GM19452 (cell line): ENCODE measurements at regions not wholly inside any gene's neighbourhood (a gene's known extent, or its start where the extent isn't known, plus 50 kb on each side); places are given as distances from the start of the nearest gene placed in this dataset.

Source experiments
- ATAC-seq: cut with Tn5 transposase; IDR thresholded peaks from one replicate; pipeline ENCODE4 v1.9.1; 2021; ENCODE audit not compliant: unreplicated experiment

DNA sequence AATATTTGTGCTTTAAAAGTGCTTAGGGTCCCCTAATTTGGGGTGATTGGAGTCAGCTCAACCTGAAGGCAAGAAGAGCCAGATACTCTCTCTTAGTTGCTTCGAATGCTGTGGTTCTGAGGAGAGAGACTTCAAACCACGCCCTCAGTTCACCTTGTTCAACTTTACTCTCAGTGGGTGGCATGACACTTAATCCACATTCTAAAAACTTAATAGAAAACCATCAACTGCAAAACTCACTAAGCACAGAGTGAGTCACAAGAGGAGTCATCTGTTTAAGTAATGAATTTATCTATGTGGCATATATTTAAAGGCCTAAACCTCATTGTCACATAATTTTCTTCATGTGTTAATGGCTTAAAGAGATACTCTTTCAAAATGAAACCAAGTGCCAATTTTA is 99.5 kb upstream of the SLC4A4 start:
- no peak for ATAC-seq

DNA sequence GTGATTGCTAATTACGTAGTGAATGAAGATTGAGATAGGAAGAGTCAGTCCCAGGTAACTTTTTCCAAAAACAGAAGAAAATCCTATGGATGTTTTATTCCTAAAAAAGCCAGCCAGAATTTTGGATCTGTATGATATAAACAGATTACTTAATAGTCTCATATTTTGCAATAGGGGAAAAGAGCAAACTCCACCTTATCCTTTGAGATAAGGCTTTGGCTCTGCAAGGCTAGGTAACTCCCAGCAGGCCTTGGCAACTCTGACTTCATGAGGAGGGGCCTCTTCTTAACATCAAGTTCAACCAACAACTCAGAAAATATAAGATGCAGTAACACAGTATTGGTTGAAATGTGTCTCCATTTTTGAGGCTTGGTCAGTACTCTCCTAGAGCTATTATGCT is 98.7 kb upstream of the SLC4A4 start:
- no peak for ATAC-seq

DNA sequence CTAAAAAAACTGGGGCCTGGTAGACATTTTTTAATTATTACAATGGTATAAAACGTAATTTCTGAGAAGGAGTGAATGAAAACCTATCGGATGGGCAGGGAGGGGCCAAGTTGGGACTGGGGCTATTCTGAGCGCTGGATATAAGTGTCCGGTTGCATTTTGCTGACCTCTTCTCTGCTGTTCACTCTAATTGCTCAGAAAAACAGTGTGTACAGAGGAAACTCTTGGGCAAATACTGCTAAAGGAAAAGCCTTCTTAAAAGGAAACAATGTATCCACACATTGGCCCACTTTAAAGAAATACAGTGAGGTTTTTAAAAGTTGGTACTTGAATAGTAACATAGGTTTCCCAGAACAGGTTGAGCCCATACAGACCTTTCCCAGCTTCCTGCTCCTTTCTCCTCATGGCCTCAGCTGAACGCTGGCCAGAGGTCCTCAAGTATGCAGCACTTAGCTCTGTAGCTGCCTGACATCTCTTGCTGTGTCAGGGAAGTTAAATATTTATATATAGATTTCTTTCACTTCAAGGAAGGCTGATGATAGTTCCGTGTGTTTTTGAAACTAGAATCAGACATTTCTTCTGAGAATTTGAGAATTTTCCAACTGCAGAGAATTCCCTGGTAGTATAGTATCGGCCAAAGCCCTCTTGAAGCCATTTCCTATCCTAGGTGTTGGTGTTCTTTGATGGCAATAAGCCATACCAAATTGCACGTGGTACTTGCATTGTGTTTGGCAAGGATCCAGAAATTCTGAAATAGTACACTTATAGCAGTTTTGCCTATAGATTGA is 97.1 kb upstream of the SLC4A4 start:
- ATAC-seq = no peak

DNA sequence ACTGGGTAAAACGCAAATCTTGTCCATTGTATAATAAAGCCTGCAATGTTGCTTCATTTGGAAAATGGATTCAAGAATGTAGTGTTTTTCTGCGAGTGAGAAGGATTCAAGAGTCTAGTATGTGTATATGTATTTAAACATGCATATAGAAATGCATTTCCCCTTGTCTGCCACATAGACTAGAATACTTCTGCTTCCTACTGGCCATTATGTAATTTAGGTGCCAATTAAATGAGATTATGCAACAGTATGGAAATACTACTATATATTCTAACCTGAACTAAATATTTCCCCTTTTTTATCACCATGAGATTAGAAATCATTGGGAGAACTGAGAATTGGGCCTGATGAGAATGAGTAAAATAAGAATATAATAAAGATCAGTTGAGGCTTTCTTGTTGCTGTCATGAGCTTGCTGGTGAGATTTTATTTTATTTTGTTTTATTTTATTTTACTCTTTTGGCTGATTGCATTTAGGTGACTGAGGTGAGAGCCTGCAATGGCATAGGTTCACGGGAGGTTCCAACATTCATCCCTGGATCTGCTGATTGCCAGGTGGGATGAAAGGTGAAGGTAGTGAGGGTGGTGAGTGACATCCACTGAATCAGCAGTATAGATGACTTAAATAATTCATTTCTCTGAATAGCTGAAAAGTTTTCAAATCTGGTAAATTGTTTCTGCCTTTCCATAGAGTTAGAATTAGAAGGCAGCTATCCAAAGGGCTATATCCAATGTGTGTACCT is 95.6 kb upstream of the SLC4A4 start:
- ATAC-seq = no peak

DNA sequence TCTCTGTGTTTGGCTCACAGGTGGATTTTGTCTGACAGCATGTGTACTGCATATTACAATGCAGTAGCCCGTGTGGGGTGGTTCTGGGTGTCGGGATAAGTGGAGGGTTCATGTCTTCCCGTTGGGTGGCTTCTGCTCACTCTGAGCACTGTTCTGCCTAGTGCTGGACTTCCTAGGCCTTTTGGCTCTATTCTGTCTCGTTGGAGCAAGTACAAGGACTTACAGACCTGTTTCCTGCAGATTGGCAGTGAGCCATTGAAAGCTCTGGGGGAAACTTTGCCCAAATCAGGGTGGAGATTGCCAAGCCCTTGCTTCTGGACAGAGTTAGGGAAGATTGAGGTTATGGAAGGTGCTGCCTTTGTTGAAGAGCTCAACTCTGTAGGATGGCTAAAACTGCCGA is 91.1 kb upstream of the SLC4A4 start:
- ATAC-seq = no peak

DNA sequence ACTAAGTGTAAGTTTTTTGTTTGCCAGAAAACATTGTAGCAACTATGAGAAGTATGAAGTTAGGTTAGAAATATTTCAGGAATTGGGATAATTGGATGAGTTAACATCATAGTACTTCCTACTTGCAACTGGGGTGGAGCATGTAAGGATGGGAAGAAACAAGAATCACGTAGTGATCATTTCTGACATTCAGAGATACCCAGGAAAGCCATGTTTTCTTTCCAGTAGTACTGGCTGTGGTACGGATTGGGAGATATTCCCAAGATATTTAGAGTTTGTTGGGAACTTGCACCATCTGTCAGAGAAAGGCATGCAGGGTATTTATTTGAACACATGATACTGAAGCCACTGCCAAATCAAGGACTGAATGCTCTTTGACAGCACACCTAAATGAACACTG is 87.6 kb upstream of the SLC4A4 start:
- ATAC-seq = no peak

DNA sequence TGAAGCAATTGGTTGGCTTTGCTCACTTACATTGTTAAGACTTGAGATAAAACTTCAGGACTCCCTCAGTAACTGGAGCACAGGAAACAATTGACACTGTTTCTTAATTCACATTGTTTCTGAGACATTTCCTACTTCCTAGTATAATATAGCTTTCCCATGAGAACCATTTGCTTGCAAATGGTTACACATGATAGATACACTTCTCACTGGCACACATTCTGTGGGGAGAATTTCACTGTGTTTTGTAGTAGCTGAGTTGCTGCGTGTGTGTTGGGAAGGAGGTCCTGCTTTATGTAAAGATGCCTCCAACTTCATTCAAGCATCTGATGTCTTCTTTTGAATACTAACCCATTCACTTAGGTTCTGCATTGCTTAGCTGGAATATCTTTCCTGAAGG is 85.3 kb upstream of the SLC4A4 start:
- no peak for ATAC-seq

DNA sequence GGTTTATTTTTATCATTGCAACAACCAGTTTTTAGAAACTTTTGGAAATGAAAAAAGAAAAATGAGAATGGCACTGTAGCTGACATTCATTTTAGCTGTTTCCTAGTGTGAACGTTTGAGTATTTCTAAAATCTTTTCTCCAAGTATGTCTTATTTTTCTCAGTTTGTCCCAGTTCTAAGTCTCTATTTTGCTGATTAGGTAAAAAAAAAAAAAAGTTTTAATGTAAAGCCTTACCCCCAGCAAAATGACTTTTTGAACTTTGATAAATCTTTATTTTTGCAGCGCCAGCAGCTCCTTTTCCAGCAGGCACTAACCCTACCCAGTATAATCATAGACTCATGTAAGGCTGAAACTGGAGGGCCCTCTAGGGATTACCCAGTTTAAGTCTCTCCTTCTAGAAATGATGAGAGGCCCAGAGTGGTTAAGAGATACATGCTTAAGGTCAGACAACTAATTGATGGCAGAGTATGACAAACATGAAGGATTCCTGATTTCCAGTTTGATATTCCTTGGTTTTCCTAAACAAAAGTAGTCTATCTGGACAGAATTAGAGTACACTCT is 84.3 kb upstream of the SLC4A4 start:
- ATAC-seq = no peak

DNA sequence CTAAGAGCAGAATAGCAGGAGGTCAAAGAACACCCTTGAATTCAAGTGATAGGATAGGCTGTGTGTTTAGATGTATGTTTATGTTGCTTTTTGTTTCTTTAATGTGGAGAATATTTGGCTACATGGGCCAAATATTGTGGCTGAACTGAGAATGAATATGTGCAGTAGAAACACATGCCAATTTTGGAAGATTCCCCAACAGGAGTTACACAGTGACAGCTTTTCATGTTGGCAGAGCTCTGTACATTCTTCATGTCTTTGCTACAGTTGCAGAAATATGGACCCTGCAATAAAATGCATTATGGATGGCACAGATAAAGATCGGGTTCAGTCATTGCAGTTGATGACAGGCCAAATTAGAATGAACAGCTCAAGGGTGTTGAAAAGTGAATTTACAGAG is 82.8 kb upstream of the SLC4A4 start:
- no peak for ATAC-seq

DNA sequence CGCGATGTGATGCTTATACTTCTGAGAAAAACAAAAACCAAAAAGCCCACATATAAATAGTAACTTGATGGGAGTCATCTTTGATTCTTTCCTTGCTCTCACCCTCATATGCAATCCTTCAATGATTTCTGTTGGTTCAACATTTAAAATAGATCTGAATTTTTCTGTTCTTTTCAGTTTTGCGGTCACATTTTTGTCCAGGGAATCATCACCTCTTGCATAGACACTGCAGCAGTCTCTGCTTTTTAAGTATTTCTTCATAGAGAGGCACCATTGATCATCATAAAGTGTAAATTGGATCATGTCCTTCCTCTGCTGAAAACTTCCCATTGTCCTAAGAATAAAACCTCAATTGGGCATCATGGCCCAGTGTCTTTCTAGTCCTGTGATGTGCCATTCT is 81.1 kb upstream of the SLC4A4 start:
- no peak for ATAC-seq

DNA sequence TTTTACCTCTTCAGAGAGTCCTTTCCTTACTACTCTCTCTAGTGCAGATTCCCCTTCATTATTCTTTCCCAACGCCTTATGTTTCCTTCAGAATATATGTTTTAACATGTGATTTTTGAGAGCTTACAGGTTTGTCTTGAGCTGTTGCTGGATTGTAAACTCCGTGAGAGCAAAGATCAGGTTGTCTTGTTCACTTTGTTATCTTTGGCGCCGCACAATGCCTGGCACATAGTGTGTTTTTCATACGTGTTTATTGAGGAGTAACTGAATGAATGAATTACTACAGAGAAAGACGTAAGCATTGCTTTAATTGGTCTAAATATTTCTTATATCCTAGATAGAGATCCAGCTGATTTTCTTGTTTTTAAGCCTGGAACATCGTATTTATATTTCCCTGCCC is 80.5 kb upstream of the SLC4A4 start:
- ATAC-seq = no peak

DNA sequence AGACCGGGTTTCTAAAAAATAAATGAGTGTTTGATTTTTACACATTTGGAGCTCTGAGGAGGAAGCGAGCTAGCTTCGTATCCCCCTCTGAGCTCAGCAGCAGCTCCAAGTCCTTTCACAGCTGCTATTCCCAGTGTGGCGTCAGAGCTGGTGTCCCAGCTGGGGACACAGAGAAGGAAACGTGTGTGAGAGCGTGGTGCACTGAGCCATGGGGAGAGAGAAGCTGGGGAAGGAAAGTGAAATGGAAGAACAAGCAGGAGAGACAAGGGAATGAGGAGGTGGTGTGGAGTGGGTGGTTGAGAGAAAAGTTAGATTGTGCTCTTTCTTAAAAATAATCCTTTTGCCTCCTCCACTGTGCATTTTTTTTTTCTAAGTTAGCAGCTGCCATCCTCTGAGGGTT is 79.5 kb upstream of the SLC4A4 start:
- no peak for ATAC-seq

DNA sequence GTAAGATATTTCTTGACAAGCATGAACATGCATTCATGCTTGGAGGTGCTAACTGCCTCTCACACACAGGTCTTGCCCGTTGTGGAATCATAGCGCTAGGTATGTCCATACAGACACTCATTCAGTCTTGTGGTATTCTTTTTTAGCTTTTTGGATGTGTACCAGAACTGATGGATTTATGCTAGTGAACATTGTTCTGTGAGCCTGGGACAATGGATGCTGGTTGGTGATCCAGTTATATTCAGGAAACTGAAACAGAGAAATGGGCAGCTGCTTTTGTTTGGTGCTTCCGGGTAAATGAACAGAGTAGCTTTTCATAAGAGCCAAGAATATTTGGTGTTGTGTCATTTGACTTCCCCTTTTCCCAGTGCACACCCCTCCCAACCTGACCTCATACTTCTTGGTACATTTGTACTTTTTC is 78.9 kb upstream of the SLC4A4 start:
- ATAC-seq = no peak

DNA sequence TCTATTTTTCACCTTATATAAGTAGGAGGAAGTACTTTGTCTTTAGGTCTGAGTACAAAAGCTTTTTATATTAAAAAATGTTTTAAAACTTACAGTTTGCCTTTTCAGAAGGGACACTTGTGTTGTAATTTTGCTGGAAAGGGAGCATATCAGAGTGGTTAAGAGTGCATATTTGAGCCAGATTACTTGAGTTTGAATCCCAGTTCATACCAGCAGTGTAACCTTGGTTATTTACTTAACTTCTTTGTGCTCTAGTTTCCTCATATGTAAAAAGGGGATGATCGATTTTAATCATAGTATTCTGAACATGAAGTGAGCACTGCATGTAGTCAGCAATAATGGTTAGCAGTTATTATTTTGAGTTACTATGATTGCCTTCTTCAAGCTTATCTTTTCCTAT is 78.3 kb upstream of the SLC4A4 start:
- ATAC-seq = no peak

DNA sequence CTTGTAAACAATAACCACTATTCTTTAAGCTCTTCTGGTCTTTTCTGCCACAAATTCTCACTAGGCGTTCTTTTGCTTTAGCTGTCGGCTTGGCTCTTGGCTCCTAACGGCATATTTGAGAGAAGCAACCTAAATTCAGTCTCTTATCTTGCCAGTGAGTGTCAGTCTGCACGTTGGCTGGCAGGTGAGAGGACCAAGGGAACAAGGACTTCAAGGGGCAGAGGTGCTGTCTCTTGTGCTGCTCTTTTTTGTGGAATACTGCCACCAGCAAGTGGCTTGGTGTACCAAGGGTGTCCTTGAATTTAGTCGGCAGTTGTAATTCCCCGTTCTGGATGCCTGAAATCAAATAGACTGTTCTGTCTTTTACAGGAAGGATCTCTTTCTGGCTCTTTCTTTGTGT is 77.8 kb upstream of the SLC4A4 start:
- ATAC-seq = no peak

DNA sequence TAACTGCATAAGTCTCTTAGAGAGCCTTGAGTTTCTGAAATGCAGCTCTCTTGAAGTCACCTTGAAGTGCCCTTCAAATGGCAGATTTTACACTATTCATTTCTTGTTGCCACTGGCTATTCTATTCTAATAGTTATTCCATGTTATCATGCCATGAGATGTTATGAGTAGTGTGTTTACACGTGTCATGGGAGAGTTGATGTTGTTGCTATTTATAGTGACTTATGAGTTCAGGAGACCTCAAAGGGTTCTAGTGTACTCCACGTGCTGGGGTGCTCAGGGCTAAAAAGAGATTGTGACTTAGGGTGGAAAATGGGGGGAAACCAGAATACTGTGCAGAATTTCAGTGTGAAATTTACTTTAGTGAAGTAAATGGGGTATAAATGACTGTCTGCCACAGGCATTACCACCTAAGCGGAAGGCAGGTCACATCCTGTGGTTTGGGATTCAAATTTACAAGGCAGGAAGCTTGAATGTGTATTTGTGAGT is 77.1 kb upstream of the SLC4A4 start:
- no peak for ATAC-seq

DNA sequence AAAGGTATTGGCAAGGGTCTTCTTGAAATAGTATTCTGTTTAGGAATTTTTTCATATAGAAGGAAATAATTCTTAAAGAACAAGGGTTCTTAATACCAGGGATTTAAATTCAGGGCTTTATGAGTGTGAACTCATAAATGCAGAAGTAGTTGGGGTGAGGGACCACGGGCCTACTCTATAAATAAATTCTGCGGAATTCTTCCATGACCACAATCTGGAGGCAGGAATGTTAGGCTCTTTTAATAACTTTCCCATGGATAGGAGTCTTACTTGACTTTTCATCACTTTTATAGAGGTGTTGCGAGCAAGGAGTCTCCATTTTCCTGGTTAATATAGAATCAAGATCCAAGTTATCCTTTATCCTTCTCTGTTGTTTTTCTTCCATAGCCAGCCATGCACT is 76.7 kb upstream of the SLC4A4 start:
- no peak for ATAC-seq

DNA sequence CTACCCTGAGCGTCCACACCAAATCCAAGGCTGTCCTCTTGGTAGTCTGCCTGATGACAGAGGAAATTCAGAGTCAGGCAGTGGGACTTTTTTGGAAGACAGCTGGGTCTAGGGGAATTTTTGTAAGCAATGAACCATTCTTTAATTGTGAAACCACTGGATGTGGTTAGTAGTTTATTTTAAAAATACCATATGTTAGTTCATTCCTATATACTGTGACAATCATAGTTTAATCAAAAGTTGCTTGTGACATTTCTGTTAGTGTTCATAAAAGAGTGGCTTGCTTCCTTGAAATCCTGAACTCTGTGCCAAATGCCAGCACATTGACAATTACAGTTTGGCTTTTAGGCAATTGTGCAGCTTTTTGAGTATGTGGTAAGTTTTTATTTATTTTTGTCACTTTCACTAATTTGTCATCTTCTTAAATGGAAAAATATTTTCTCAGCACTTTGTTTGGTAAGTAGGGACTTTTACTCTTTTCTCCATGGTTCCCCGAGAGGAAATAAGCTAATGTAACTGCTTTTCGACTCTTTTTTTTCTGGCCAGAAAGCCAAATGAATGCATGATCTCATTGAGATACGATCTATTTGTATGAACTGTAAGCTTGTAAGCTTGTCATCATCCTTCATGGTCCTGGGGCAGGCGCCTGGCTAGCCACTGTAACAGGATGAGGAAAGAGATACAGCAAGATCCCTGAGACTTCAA is 72.6 kb upstream of the SLC4A4 start:
- no peak for ATAC-seq

DNA sequence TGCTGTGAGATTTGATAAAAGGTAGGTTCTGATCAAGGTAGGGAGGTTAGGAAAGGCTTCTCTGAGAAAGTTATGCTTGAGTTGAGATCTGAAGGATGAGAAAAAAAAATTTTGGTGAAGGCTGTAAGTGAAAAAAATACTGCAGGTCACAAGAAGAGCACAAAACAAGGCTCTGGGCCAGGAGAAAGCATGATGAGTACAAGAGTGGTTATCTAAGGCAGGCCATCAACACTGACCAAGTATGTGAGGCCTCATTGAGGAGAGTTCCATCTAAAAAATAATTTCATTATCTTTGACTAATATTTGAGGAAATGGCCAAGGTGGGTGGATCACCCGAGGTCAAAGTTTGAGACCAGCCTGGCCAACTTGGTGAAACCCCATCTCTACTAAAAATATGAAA is 71.6 kb upstream of the SLC4A4 start:
- no peak for ATAC-seq

DNA sequence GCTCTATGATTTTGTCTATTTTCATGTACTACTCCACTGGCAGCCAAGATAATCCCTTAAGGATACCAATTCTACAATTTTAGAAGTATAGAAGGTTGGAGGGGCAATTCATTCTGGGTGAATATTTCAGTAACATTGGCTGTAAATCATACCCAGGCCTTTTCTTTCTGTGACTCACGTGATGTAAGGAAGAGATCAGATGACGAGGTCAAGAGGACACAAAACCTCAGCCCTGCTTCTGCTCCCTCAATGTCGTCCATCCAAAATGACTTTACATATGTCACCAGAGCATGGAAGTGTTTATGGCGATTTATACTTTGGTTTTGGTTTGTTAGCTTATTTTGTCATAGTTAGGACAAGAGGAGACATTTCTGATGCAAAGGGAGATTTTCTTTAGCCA is 70.7 kb upstream of the SLC4A4 start:
- ATAC-seq = no peak

DNA sequence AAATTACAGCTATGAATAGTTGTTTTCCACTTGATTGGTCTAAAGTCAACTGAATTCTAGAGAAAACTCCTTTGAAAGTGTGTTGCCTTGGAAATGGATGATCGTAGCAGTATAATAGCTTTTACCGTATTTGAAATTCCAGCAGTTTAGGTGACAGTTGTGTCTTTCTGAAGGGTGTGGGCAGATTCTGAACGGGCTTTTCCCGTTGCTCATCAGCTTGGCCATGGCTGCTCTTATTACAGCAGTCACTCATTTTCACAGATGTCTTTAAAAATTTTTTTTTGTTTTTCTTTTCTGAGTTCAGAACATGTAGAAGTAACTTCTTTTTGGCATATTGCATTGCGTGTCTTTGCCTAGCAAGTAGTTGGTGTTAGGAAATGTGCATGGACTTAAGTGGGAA is 69.6 kb upstream of the SLC4A4 start:
- ATAC-seq = no peak

DNA sequence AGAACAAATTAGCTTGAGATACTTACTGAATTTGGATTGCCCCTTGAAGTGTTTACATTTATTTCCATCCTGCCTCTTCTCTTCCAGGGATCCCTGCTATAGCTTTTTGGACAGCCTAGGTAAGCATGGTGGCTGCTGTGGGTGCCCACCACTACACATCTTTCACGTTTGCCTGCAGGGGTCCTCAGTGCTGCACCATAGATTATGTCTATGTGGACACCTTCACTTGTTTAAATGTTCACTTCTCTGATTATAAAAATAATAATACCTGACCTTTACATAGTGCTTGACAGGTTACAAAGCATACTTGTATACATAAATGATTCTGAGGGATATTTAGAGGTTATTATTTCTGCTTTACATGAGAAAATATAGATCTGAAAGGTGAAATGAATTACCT is 67.9 kb upstream of the SLC4A4 start:
- ATAC-seq = peak; percentile 43
